ENCODE measurements at regions not wholly inside any gene's neighbourhood (a gene's known extent, or its start where the extent isn't known, plus 50 kb on each side); places are given as distances from the start of the nearest gene placed in this dataset.

- TF ChIP-seq FOXP2 (optimal IDR thresholded peaks at IDR 0.05; ENCODE audit: borderline replicate concordance, extremely low read depth, extremely low read length, insufficient read depth) = no peak
Observed at GRCh38 chr1:213535679-213536078, 452.1 kb upstream of the PROX1 start.

- TF ChIP-seq SIN3A (IDR thresholded peaks at IDR 0.05; ENCODE audit: borderline replicate concordance, insufficient read depth, low read length) (no peak), REST (IDR thresholded peaks at IDR 0.05; ENCODE audit: insufficient read depth in 1 of 2, low read depth in 2 of 2, low read length in 2 of 2) (no peak), POLR2AphosphoS5 (IDR thresholded peaks at IDR 0.05; ENCODE audit: low read depth, low read length) (no peak), TAF1 (IDR thresholded peaks at IDR 0.05; ENCODE audit: borderline replicate concordance, insufficient read depth, low read length) (no peak), FOXP2 (optimal IDR thresholded peaks at IDR 0.05; ENCODE audit: borderline replicate concordance, extremely low read depth, extremely low read length, insufficient read depth) (no peak)
Observed at GRCh38 chr1:213538251-213538650, 449.5 kb upstream of the PROX1 start.

- TF ChIP-seq SIN3A (IDR thresholded peaks at IDR 0.05; ENCODE audit: borderline replicate concordance, insufficient read depth, low read length) (no peak), TAF1 (IDR thresholded peaks at IDR 0.05; ENCODE audit: borderline replicate concordance, insufficient read depth, low read length) (no peak), FOXP2 (optimal IDR thresholded peaks at IDR 0.05; ENCODE audit: borderline replicate concordance, extremely low read depth, extremely low read length, insufficient read depth) (no peak), POLR2AphosphoS5 (IDR thresholded peaks at IDR 0.05; ENCODE audit: low read depth, low read length) (no peak), REST (IDR thresholded peaks at IDR 0.05; ENCODE audit: insufficient read depth in 1 of 2, low read depth in 2 of 2, low read length in 2 of 2) (no peak)
Observed at GRCh38 chr1:213539464-213539863, 448.3 kb upstream of the PROX1 start.

GRCh38 chr1:213541641-213542040, 446.1 kb upstream of the PROX1 start:
- TF ChIP-seq REST (IDR thresholded peaks at IDR 0.05; ENCODE audit: insufficient read depth in 1 of 2, low read depth in 2 of 2, low read length in 2 of 2) (no peak), POLR2AphosphoS5 (IDR thresholded peaks at IDR 0.05; ENCODE audit: low read depth, low read length) (no peak), TAF1 (IDR thresholded peaks at IDR 0.05; ENCODE audit: borderline replicate concordance, insufficient read depth, low read length) (no peak), SIN3A (IDR thresholded peaks at IDR 0.05; ENCODE audit: borderline replicate concordance, insufficient read depth, low read length) (no peak), FOXP2 (optimal IDR thresholded peaks at IDR 0.05; ENCODE audit: borderline replicate concordance, extremely low read depth, extremely low read length, insufficient read depth) (no peak)

GRCh38 chr1:213549982-213550381, 437.8 kb upstream of the PROX1 start:
- TF ChIP-seq REST (IDR thresholded peaks at IDR 0.05; ENCODE audit: insufficient read depth in 1 of 2, low read depth in 2 of 2, low read length in 2 of 2) = no peak
- TF ChIP-seq FOXP2 (optimal IDR thresholded peaks at IDR 0.05; ENCODE audit: borderline replicate concordance, extremely low read depth, extremely low read length, insufficient read depth) = no peak
- no peak for TF ChIP-seq TAF1 (IDR thresholded peaks at IDR 0.05; ENCODE audit: borderline replicate concordance, insufficient read depth, low read length)
- TF ChIP-seq POLR2AphosphoS5 (IDR thresholded peaks at IDR 0.05; ENCODE audit: low read depth, low read length) = no peak
- TF ChIP-seq SIN3A (IDR thresholded peaks at IDR 0.05; ENCODE audit: borderline replicate concordance, insufficient read depth, low read length) = no peak
